IMR-90 (cell line): ENCODE measurements at regions not wholly inside any gene's neighbourhood (a gene's known extent, or its start where the extent isn't known, plus 50 kb on each side); places are given as distances from the start of the nearest gene placed in this dataset.

Experiments
- ATAC-seq: fragments of 200-7000 bp; cut with Tn5 transposase; 2 replicates; pipeline ENCODE4 v1.9.1; 2020; ENCODE audit warnings: low read depth, mild to moderate bottlenecking, moderate library complexity
- BruUV-seq: library from RNA; stranded (reverse); fragments of 400-500 nt; replicated peaks from 2 replicates; lab custom pipeline; 2021; lab: Mats Ljungman, UMichigan
- CTCF ChIA-PET: fragments of 300-600 bp; formaldehyde crosslinking; extraction: SDS; loops from one replicate; lab custom pipeline; 2021; ENCODE audit warnings: antibody characterized with exemption; lab: Yijun Ruan, JAX
- POLR2A ChIA-PET: fragments of 300-600 bp; sonication (Branson Sonifier 250); formaldehyde crosslinking; loops from one replicate; lab custom pipeline; 2022; ENCODE audit warnings: antibody characterized with exemption; ENCODE audit not compliant: unreplicated experiment; lab: Charles Lee
- DNase-seq: peaks from one replicate; pipeline ENCODE4 v3.0.0; 2013
- H2AFZ ChIP-seq: replicated peaks from 2 replicates; pipeline ENCODE3; 2013; ENCODE audit warnings: low read length, mild to moderate bottlenecking; ENCODE audit not compliant: poor library complexity
- H2AK5ac ChIP-seq: 2 replicates; pipeline ENCODE4 v1.6.1; 2013; ENCODE audit warnings: low read depth, low read length, inconsistent platforms
- H2AK9ac ChIP-seq: replicated peaks from 2 replicates; pipeline ENCODE3; 2013; ENCODE audit warnings: mild to moderate bottlenecking, low read depth, low read length, moderate library complexity; ENCODE audit not compliant: poor library complexity
- H2BK120ac ChIP-seq: 2 replicates; pipeline ENCODE4 v1.6.1; 2013; ENCODE audit warnings: low read depth, low read length, inconsistent platforms
- H2BK15ac ChIP-seq: 3 replicates; pipeline ENCODE4 v1.6.1; 2013; ENCODE audit warnings: low read depth, low read length, inconsistent platforms
- H2BK20ac ChIP-seq: 2 replicates; pipeline ENCODE4 v1.6.1; 2013; ENCODE audit warnings: low read depth, mild to moderate bottlenecking, inconsistent platforms, low read length, moderate library complexity
- H2BK5ac ChIP-seq: 2 replicates; pipeline ENCODE4 v1.6.1; 2013; ENCODE audit warnings: mild to moderate bottlenecking, low read depth, low read length, inconsistent platforms; ENCODE audit not compliant: poor library complexity, severe bottlenecking
- H3K14ac ChIP-seq: replicated peaks from 2 replicates; pipeline ENCODE4 v1.6.1; 2013; ENCODE audit warnings: low read depth, low read length, inconsistent platforms
- H3K18ac ChIP-seq: 2 replicates; pipeline ENCODE4 v1.6.1; 2013; ENCODE audit warnings: low read depth, low read length, control low read depth
- H3K23ac ChIP-seq: 2 replicates; pipeline ENCODE4 v1.6.1; 2013; ENCODE audit warnings: low read depth, low read length, inconsistent platforms
- H3K27ac ChIP-seq: 2 replicates; pipeline ENCODE4 v1.5.1; 2013; ENCODE audit warnings: mild to moderate bottlenecking, control low read depth, low read length; ENCODE audit not compliant: insufficient read depth
- H3K27me3 ChIP-seq: 2 replicates; pipeline ENCODE4 v1.6.1; 2013; ENCODE audit warnings: low read length; ENCODE audit not compliant: control insufficient read depth, insufficient read depth
- H3K36me3 ChIP-seq: 2 replicates; pipeline ENCODE4 v1.6.1; 2013; ENCODE audit warnings: low read length, mixed read lengths; ENCODE audit not compliant: control insufficient read depth, insufficient read depth
- H3K4ac ChIP-seq: 2 replicates; pipeline ENCODE4 v1.6.1; 2013; ENCODE audit warnings: low read depth, low read length, inconsistent platforms
- H3K4me1 ChIP-seq: 2 replicates; pipeline ENCODE4 v1.6.1; 2013; ENCODE audit warnings: low read length, mixed read lengths; ENCODE audit not compliant: control insufficient read depth, insufficient read depth
- H3K4me2 ChIP-seq: 2 replicates; pipeline ENCODE4 v1.6.1; 2013; ENCODE audit warnings: low read depth, mild to moderate bottlenecking, control low read depth, low read length, moderate library complexity
- H3K4me3 ChIP-seq: 2 replicates; pipeline ENCODE4 v1.5.1; 2013; ENCODE audit warnings: low read depth, mild to moderate bottlenecking, control low read depth, low read length, moderate library complexity; ENCODE audit not compliant: insufficient read depth
- H3K56ac ChIP-seq: 2 replicates; pipeline ENCODE4 v1.6.1; 2013; ENCODE audit warnings: low read length, inconsistent platforms; ENCODE audit not compliant: insufficient read depth; ENCODE audit errors: extremely low read depth
- H3K79me1 ChIP-seq, 2 experiments: 2 replicates each; pipeline ENCODE4 v1.6.1; 2013; ENCODE audit warnings: low read length in 2 of 2, inconsistent platforms in 1 of 2, low read depth in 1 of 2
- H3K9ac ChIP-seq: 2 replicates; pipeline ENCODE4 v1.6.1; 2013; ENCODE audit warnings: low read depth, low read length, control low read depth
- H3K9me1 ChIP-seq: 2 replicates; pipeline ENCODE4 v1.6.1; 2013; ENCODE audit warnings: low read length, inconsistent platforms; ENCODE audit not compliant: insufficient read depth
- H3K9me3 ChIP-seq: 2 replicates; pipeline ENCODE4 v1.6.1; 2013; ENCODE audit warnings: low read length; ENCODE audit not compliant: control insufficient read depth, insufficient read depth
- H4K20me1 ChIP-seq: 2 replicates; pipeline ENCODE4 v1.6.1; 2013; ENCODE audit warnings: low read length, inconsistent platforms; ENCODE audit not compliant: insufficient read depth
- H4K5ac ChIP-seq: 2 replicates; pipeline ENCODE4 v1.6.1; 2013; ENCODE audit warnings: mild to moderate bottlenecking, low read depth, low read length, control low read depth
- H4K8ac ChIP-seq, 2 experiments: 2 replicates each; pipeline ENCODE4 v1.6.1; 2013; ENCODE audit warnings: low read depth in 2 of 2, low read length in 2 of 2, control low read depth in 1 of 2, inconsistent platforms in 1 of 2
- H4K91ac ChIP-seq: 2 replicates; pipeline ENCODE4 v1.6.1; 2013; ENCODE audit warnings: low read depth, low read length, inconsistent platforms; ENCODE audit not compliant: insufficient read depth
- CEBPB ChIP-seq: IDR thresholded peaks from 2 replicates; pipeline ENCODE4 v1.6.1; 2012; ENCODE audit warnings: low read depth, low read length, improper control_type of control experiment
- MAZ ChIP-seq: IDR thresholded peaks from 2 replicates; pipeline ENCODE4 v1.6.1; 2012; ENCODE audit warnings: low read depth, mild to moderate bottlenecking, low read length, improper control_type of control experiment, moderate library complexity, borderline replicate concordance
- POLR2A ChIP-seq: IDR thresholded peaks from 2 replicates; pipeline ENCODE4 v1.6.1; 2012; ENCODE audit warnings: mild to moderate bottlenecking, low read depth, low read length
- RCOR1 ChIP-seq: IDR thresholded peaks from 2 replicates; pipeline ENCODE4 v1.6.1; 2012; ENCODE audit warnings: mild to moderate bottlenecking, low read length, improper control_type of control experiment; ENCODE audit not compliant: insufficient replicate concordance
- WGBS, 2 experiments: methylation state at CpG; one replicate each; pipeline versions ENCODE4 v1.1.5 to v1.1.7; 2013; ENCODE audit warnings: missing lambda C conversion rate in 2 of 2; ENCODE audit not compliant: insufficient read length in 1 of 2; ENCODE audit errors: extremely low coverage in 2 of 2; 5-methylcytosine and 5-hydroxymethylcytosine counted together
- dilution Hi-C: fragments of 300-500 bp; cut with HindIII; formaldehyde crosslinking; loops from one replicate; pipeline ENCODE4 v1.14.3; 2018; ENCODE audit warnings: low sequenced_read_pairs; ENCODE audit not compliant: unreplicated experiment
- in situ Hi-C: fragments of 300-500 bp; cut with MboI; formaldehyde crosslinking; loops from 3 replicates; pipeline ENCODE4 v1.14.3; 2019; ENCODE audit warnings: low sequenced_read_pairs, inconsistent platforms, mixed read lengths
- intact Hi-C: fragments of 100-400 bp; cut with micrococcal nuclease; formaldehyde crosslinking; loops from 2 replicates; pipeline ENCODE4 v1.10.0; 2022
- TF ChIP-seq, protein P1 (sequence below): conservative IDR thresholded peaks from 2 replicates; pipeline ENCODE4 v1.5.1; 2012; ENCODE audit warnings: mild to moderate bottlenecking, low read depth, low read length, improper control_type of control experiment

DNA sequence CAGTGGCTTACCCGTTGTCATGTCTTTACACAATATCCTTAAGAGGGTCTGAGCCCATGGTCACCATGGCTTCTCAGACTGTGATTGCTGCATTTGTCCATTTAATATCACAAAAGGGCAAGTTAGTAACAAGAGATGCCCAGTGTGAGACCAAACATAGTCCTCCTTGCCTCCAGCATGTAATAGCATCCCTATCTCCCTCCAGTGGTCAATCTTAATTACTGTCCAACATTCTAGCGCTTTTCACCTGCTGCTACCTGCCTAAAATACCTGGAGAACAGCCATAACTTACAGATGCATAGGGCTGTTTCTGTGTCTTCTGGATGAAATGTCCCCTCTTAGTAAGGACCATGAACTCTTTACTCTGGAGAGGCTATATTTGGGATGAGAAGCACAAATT lies 267.2 kb upstream of the DAB2 start:
- H3K4ac ChIP-seq = no peak overlapping the region
- peaks cover 4% of the 10 kb centered on the region; the same call in 1 of the 2 replicates for H3K27me3 ChIP-seq
- H4K91ac ChIP-seq = no peak overlapping the region
- no peak overlapping the region for H2BK5ac ChIP-seq
- in situ Hi-C loops (loop anchor here (10.0 kb wide), 1 partner anchor 107 kb away; no protein-coding TSS in a partner anchor), intact Hi-C loops (no loop called here), dilution Hi-C loops (no loop called here)
- ChIA-PET POLR2A (no interaction called here), CTCF (no interaction called here)
- no peak overlapping the region for H3K27ac ChIP-seq
- no peaks in the 10 kb centered on the region for H3K4me1 ChIP-seq
- no peak overlapping the region for H3K18ac ChIP-seq
- H2BK20ac ChIP-seq = no peak overlapping the region
- 89% methylated on average over 1 of the region's 2 CpGs; no CpG with 5 or more reads in 1 of the 2 experiments for WGBS, 2 experiments
- H2AK9ac ChIP-seq = no peak overlapping the region
- no peaks in the 10 kb centered on the region for H3K9me1 ChIP-seq
- TF ChIP-seq, protein P1, sequence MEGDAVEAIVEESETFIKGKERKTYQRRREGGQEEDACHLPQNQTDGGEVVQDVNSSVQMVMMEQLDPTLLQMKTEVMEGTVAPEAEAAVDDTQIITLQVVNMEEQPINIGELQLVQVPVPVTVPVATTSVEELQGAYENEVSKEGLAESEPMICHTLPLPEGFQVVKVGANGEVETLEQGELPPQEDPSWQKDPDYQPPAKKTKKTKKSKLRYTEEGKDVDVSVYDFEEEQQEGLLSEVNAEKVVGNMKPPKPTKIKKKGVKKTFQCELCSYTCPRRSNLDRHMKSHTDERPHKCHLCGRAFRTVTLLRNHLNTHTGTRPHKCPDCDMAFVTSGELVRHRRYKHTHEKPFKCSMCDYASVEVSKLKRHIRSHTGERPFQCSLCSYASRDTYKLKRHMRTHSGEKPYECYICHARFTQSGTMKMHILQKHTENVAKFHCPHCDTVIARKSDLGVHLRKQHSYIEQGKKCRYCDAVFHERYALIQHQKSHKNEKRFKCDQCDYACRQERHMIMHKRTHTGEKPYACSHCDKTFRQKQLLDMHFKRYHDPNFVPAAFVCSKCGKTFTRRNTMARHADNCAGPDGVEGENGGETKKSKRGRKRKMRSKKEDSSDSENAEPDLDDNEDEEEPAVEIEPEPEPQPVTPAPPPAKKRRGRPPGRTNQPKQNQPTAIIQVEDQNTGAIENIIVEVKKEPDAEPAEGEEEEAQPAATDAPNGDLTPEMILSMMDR = no peak
- TF ChIP-seq CEBPB (no peak), RCOR1 (no peak), POLR2A (no peak), MAZ (no peak)
- H4K5ac ChIP-seq = no peak overlapping the region
- no peak overlapping the region for H2AK5ac ChIP-seq
- H3K79me1 ChIP-seq = no peaks in the 10 kb centered on the region
- H3K9me3 ChIP-seq = no peaks in the 10 kb centered on the region
- no peak overlapping the region for H3K4me3 ChIP-seq
- H2AFZ ChIP-seq = no peak overlapping the region
- no peak for DNase-seq
- H4K20me1 ChIP-seq = no peaks in the 10 kb centered on the region
- no peak overlapping the region for H3K4me2 ChIP-seq
- no peak overlapping the region for H2BK120ac ChIP-seq
- no peaks in the 10 kb centered on the region for H3K36me3 ChIP-seq
- no peak overlapping the region for H2BK15ac ChIP-seq
- H3K23ac ChIP-seq = no peak overlapping the region
- no peak overlapping the region for H3K56ac ChIP-seq
- no peak overlapping the region for H4K8ac ChIP-seq
- BruUV-seq = no TSS peak
- no peak overlapping the region for H3K9ac ChIP-seq
- no peak for ATAC-seq
- H3K14ac ChIP-seq = no peak overlapping the region
